ENCODE measurements at regions not wholly inside any gene's neighbourhood (a gene's known extent, or its start where the extent isn't known, plus 50 kb on each side); places are given as distances from the start of the nearest gene placed in this dataset.
A peak's percentile ranks its signal among the peaks of the same experiment; 100 is the strongest.

DNA sequence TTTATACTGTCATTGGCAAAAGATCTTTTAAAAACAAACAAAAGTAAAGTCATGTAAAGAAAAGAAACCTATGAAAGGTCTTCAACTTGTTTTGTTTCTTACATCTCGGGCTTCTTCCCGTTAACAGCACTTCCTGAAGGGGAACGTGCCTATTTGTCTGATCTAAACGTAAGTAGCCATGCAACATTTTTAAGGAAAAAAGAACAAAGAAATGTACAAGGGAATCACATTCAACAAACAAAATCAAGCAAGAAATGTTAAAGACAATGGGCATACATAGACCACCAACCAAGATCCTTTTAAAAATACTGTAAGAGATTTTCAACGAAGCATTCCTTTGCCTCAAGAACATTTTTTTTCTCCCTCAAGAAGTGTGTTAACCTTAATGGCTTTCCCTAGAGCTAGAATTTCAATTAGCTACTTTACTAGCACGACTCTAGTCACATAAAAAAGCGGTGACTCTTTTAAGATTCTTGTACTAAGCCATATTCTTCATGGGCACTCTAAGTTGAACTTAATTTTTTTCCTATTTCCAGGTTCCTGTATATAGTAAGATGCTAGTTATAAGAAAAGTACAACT, 112.0 kb upstream of the TTC29 start:
- Histone ChIP-seq H3K9ac (ENCODE audit: insufficient read length) (peak overlapping the region; percentile 80), H3K36me3 (ENCODE audit: insufficient read depth, low read length) (no peaks in the 10 kb centered on the region; the same call in 1 of the 2 replicates), H3K9me3 (ENCODE audit: low read depth, low read length) (no peaks in the 10 kb centered on the region), H3K4me3 (peak overlapping the region; percentile 69), H3K27ac (peak overlapping the region; percentile 97)
- TF ChIP-seq EZH2 (IDR thresholded peaks at IDR 0.05): no peak
- no peak for TF ChIP-seq FOXP2 (optimal IDR thresholded peaks at IDR 0.05; ENCODE audit: control extremely low read depth, extremely low read length, insufficient read depth)
- peak; percentile 64 for DNase-seq (ENCODE audit: low read depth, low spot score)

DNA sequence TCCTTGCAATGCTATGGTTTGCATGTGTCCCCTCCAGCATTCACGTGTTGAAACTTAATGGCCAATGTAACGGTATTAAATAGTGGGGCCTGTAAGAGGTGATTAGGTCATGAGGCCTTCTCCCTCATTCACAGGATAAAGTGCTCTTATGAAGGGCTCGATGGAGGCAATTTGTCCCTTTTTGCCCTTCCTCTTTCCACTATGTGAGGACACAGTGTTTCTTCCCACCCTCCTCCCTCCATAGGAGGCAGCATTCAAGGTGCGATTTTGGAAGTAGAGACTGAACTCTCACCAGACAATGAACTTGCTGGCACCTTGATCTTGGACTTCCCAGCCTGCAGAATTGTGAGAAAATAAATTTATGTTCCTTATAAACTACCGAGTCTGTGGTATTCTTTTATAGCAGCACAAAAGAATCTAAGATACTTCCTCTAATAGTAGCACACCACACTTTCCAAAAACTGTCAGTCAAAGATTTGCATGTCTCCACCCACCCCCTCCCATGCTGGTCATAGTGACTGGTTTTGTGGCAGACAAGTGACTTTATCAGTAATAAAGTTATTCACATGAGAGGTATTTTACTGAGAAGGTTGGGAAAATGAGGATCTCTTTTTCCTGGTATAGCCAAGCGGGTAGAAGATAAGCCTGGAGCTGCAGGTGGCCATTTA, 113.5 kb upstream of the TTC29 start:
- TF ChIP-seq FOXP2 (optimal IDR thresholded peaks at IDR 0.05; ENCODE audit: control extremely low read depth, extremely low read length, insufficient read depth) (no peak), POLR2AphosphoS5 (IDR thresholded peaks at IDR 0.05; ENCODE audit: borderline replicate concordance, low read depth, low read length) (no peak), EZH2 (IDR thresholded peaks at IDR 0.05) (no peak)
- H3K36me3 ChIP-seq (ENCODE audit: insufficient read depth, low read length): no peaks in the 10 kb centered on the region; the same call in 1 of the 2 replicates

DNA sequence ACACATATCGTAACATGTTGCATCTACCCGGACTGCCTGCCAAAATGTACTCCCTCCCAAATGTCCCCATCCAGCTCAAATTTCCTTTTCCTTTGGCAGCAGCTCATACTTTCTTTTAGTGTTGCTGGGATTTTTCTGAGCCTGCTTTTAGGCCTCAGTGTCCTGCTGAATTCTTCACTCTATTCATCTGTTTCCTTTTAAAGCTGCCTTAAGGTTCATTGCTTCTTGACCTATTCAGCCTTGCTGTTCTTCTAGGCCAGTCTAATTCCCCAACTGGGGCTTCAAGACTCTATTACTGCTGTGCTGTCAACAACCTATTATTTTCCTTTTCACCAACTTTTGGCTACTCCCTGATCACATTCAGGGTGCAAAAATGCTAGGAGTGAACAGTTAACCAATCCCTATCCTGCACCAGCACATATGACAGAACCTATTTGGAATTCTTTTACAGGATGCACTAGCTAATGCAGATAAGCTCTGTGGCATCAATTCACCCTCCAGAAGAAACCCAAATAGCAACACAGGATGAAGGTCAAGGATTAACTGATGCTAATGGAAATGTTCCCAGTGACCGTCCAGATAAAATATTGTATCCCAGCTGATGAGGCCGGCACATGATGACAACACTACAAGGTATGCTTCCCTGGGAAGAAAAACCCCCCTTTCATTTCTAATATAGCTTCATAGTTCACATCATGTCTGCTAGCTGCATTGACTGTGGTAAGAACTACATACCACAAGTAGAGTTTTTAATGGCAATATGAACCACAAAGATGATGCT, 114.7 kb upstream of the TTC29 start:
- DNase-seq (ENCODE audit: low read depth, low spot score): no peak
- Histone ChIP-seq H3K9me3 (ENCODE audit: low read depth, low read length) (no peaks in the 10 kb centered on the region), H3K9ac (ENCODE audit: insufficient read length) (no peak overlapping the region), H3K36me3 (ENCODE audit: insufficient read depth, low read length) (no peaks in the 10 kb centered on the region; the same call in 1 of the 2 replicates), H3K27ac (peak overlapping the region; percentile 55), H3K4me3 (no peak overlapping the region)
- TF ChIP-seq FOXP2 (optimal IDR thresholded peaks at IDR 0.05; ENCODE audit: control extremely low read depth, extremely low read length, insufficient read depth): no peak
- TF ChIP-seq EZH2 (IDR thresholded peaks at IDR 0.05): no peak
- no peak for TF ChIP-seq POLR2AphosphoS5 (IDR thresholded peaks at IDR 0.05; ENCODE audit: borderline replicate concordance, low read depth, low read length)

More for the DNA sequence above, 113.5 kb upstream of the TTC29 start:
- H3K4me3 ChIP-seq: no peak overlapping the region
- no peak overlapping the region for H3K27ac ChIP-seq
- H3K9ac ChIP-seq (ENCODE audit: insufficient read length): no peak overlapping the region
- no peak for DNase-seq (ENCODE audit: low read depth, low spot score)
- no peaks in the 10 kb centered on the region for H3K9me3 ChIP-seq (ENCODE audit: low read depth, low read length)

DNA sequence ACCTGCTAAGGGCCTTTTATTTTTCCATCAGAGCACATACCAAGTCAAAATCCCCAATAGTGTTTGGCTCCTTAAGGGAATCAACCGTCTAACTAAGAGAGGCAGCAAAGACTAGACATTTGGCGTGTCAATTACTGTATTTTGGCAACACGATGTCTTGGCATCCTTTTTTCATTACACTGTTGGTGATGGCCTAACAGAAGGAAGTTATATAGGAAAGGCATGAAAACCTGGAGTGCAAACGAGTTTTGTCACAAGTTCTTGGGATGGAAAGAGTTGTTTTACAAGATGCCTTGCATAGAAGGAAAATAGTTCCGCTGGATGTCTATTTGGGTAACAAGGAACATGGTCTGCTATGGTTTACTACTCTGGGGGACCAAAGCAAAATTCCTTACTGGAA, 119.2 kb upstream of the TTC29 start:
- Histone ChIP-seq H3K4me3 (no peak overlapping the region), H3K9me3 (ENCODE audit: low read depth, low read length) (peaks cover 3% of the 10 kb centered on the region; the same call in 1 of the 2 replicates), H3K27ac (no peak overlapping the region), H3K36me3 (ENCODE audit: insufficient read depth, low read length) (no peaks in the 10 kb centered on the region), H3K9ac (ENCODE audit: insufficient read length) (no peak overlapping the region)
- no peak for DNase-seq (ENCODE audit: low read depth, low spot score)
- TF ChIP-seq POLR2AphosphoS5 (IDR thresholded peaks at IDR 0.05; ENCODE audit: borderline replicate concordance, low read depth, low read length): no peak
- no peak for TF ChIP-seq EZH2 (IDR thresholded peaks at IDR 0.05)
- TF ChIP-seq FOXP2 (optimal IDR thresholded peaks at IDR 0.05; ENCODE audit: control extremely low read depth, extremely low read length, insufficient read depth): no peak

DNA sequence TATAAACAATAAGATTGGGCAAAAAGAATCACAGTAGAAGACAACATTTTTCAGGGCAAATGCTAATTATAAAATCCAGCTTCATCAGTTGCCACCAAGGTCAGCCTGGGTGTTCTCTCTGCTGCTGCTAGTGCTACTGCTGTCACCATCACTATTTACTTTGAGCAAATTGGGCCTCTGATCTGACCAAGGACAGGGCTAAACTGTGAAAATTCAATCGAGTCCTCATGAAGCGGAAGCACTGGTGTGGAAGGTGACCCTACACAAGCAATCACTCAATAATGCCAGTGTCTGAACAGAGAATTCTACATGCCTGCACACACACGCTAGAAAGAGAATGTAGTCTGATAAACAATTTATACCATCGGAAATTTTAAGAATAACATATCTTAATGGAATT, 122.9 kb upstream of the TTC29 start:
- Histone ChIP-seq H3K9me3 (ENCODE audit: low read depth, low read length) (peaks cover 3% of the 10 kb centered on the region; the same call in 1 of the 2 replicates), H3K36me3 (ENCODE audit: insufficient read depth, low read length) (no peaks in the 10 kb centered on the region), H3K27ac (no peak overlapping the region), H3K9ac (ENCODE audit: insufficient read length) (no peak overlapping the region), H3K4me3 (no peak overlapping the region)
- TF ChIP-seq POLR2AphosphoS5 (IDR thresholded peaks at IDR 0.05; ENCODE audit: borderline replicate concordance, low read depth, low read length) (no peak), FOXP2 (optimal IDR thresholded peaks at IDR 0.05; ENCODE audit: control extremely low read depth, extremely low read length, insufficient read depth) (no peak), EZH2 (IDR thresholded peaks at IDR 0.05) (no peak)
- DNase-seq (ENCODE audit: low read depth, low spot score): no peak

DNA sequence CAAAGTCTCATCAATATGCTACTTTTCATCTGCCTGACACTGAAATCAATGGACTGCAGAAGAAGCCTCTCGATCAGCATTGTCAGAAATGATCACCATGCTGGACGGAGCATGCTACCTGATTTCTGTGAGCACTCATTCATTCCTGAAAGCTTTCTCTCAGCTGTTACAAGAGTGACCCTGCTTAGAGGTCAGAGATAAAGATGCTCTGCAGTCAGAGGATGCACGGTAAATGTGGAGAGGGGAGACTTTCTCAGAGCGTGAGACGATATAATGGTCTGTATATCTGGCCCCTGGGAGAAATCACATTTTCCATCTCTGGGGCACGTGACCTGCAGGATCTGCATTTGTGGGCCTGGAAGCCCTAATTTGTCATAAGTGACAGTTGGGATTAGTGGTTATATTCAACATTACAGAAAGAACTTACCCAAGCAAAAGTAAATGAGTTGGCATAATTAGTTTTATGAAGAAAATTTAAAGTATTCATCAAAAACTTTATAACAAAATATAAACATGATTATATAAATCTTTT, 125.6 kb upstream of the TTC29 start:
- peaks cover 3% of the 10 kb centered on the region; the same call in 1 of the 2 replicates for H3K9me3 ChIP-seq (ENCODE audit: low read depth, low read length)
- no peak overlapping the region for H3K27ac ChIP-seq
- DNase-seq (ENCODE audit: low read depth, low spot score): no peak
- H3K36me3 ChIP-seq (ENCODE audit: insufficient read depth, low read length): no peaks in the 10 kb centered on the region
- no peak overlapping the region for H3K4me3 ChIP-seq
- TF ChIP-seq POLR2AphosphoS5 (IDR thresholded peaks at IDR 0.05; ENCODE audit: borderline replicate concordance, low read depth, low read length): no peak
- TF ChIP-seq EZH2 (IDR thresholded peaks at IDR 0.05): no peak
- TF ChIP-seq FOXP2 (optimal IDR thresholded peaks at IDR 0.05; ENCODE audit: control extremely low read depth, extremely low read length, insufficient read depth): no peak
- no peak overlapping the region for H3K9ac ChIP-seq (ENCODE audit: insufficient read length)

DNA sequence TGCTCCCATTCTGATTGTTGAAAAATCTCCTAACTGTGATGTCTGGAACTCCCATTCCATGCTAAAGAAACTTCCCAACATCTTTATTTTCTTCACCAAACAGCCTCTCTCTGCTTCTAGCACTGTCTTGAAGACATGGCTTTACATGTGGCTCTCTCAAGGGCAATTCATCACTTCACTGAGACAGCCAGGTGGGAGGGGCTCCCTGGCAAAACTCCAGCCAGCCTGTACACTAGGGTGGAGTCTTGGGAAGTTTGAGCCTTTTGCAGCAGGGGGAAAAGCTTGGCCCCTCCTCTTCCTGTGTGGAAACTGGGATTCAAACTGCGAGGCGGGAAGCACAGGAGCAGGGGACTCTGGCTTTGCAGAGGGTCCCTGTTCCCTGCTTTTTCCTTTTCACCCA, 130.5 kb upstream of the TTC29 start:
- no peak for TF ChIP-seq POLR2AphosphoS5 (IDR thresholded peaks at IDR 0.05; ENCODE audit: borderline replicate concordance, low read depth, low read length)
- no peak for TF ChIP-seq EZH2 (IDR thresholded peaks at IDR 0.05)
- no peak for TF ChIP-seq FOXP2 (optimal IDR thresholded peaks at IDR 0.05; ENCODE audit: control extremely low read depth, extremely low read length, insufficient read depth)
- Histone ChIP-seq H3K9ac (ENCODE audit: insufficient read length) (no peak overlapping the region), H3K27ac (no peak overlapping the region), H3K36me3 (ENCODE audit: insufficient read depth, low read length) (no peaks in the 10 kb centered on the region), H3K4me3 (no peak overlapping the region), H3K9me3 (ENCODE audit: low read depth, low read length) (no peaks in the 10 kb centered on the region)
- no peak for DNase-seq (ENCODE audit: low read depth, low spot score)

DNA sequence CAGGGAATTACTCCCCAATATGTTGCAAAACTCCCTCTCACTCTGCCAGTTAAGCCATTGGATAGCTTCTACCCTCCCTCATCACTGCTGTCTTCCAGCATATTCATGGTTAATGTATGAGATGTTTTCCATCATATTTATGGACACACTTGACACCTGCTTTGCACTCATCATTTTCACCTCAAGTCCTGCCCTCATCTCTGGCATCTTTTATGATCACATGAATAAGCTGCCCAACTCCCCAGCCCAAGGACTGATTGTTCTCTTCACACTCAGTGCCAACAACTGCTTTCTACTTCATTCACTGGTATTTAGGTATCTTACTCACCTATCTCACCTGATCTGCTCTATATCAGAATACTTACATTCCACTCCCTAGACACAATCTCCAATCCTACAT, 131.1 kb upstream of the TTC29 start:
- H3K27ac ChIP-seq: no peak overlapping the region
- no peak overlapping the region for H3K9ac ChIP-seq (ENCODE audit: insufficient read length)
- no peaks in the 10 kb centered on the region for H3K36me3 ChIP-seq (ENCODE audit: insufficient read depth, low read length)
- no peak for TF ChIP-seq POLR2AphosphoS5 (IDR thresholded peaks at IDR 0.05; ENCODE audit: borderline replicate concordance, low read depth, low read length)
- no peak for TF ChIP-seq FOXP2 (optimal IDR thresholded peaks at IDR 0.05; ENCODE audit: control extremely low read depth, extremely low read length, insufficient read depth)
- TF ChIP-seq EZH2 (IDR thresholded peaks at IDR 0.05): no peak
- DNase-seq (ENCODE audit: low read depth, low spot score): no peak
- H3K4me3 ChIP-seq: no peak overlapping the region
- no peaks in the 10 kb centered on the region for H3K9me3 ChIP-seq (ENCODE audit: low read depth, low read length)
